Omental fat pad (tissue), 3 donors: ENCODE measurements at regions not wholly inside any gene's neighbourhood (a gene's known extent, or its start where the extent isn't known, plus 50 kb on each side); places are given as distances from the start of the nearest gene placed in this dataset.

Experiments used
- ATAC-seq: fragments of 150-250 bp; one replicate; pipeline ENCODE4 v1.9.1; 2016; ENCODE audit warnings: mild to moderate bottlenecking, moderate library complexity; ENCODE audit not compliant: low FRiP score
- DNase-seq: peaks from one replicate; pipeline ENCODE4 v3.0.0-alpha.2; 2019; ENCODE audit warnings: low spot score
- TF ChIP-seq, protein P1 (sequence below), 3 donors: fragments of 450-650 bp; IDR thresholded peaks; one replicate each; pipeline ENCODE4 v1.5.1; 2016 to 2017; ENCODE audit warnings: antibody characterized with exemption in 3 of 3, mild to moderate bottlenecking in 3 of 3, moderate library complexity in 2 of 3

DNA sequence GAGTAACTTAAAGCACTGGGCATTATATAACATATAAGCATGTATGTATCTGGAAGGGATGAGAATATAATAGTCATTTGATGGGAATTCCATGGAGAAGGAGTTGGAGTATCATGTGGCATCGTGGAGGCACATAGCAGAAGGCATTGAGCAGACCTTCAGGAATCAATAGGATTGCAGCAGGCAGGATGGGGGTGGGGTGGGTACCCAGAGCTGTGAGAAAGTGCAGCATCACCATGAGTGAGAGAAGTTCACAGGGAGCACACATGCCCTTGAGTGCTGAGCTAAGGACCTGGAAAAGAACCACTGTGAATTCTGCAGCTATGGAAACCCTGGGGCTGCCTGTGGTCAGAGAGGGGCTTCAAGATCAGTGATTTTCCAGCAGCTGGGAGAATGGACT lies 57.3 kb downstream of the MED10 start:
- ATAC-seq: no peak

DNA sequence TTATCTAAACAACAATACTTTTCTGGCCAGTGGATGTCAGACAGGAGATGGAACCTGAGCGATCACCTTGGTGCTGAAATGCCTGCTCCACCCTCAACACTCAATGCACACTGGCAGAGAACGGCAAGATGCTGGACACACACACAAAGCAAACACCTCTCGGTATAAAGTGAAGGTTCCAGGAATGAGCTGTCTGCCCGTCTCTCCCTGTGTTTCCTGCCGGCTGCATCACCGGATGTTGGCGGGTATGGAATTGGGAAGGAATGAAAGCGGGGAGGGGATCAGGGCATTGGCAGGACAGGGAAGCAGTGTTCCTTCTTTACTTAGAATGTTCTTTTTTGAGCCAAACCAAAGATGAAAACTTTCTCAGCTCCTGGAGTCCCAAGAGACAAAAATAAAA lies 59.2 kb downstream of the MED10 start:
- no peak for ATAC-seq
- TF ChIP-seq, protein P1, sequence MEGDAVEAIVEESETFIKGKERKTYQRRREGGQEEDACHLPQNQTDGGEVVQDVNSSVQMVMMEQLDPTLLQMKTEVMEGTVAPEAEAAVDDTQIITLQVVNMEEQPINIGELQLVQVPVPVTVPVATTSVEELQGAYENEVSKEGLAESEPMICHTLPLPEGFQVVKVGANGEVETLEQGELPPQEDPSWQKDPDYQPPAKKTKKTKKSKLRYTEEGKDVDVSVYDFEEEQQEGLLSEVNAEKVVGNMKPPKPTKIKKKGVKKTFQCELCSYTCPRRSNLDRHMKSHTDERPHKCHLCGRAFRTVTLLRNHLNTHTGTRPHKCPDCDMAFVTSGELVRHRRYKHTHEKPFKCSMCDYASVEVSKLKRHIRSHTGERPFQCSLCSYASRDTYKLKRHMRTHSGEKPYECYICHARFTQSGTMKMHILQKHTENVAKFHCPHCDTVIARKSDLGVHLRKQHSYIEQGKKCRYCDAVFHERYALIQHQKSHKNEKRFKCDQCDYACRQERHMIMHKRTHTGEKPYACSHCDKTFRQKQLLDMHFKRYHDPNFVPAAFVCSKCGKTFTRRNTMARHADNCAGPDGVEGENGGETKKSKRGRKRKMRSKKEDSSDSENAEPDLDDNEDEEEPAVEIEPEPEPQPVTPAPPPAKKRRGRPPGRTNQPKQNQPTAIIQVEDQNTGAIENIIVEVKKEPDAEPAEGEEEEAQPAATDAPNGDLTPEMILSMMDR (IDR thresholded peaks at IDR 0.05): no peak
- DNase-seq: no peak

More for the DNA sequence above, 57.3 kb downstream of the MED10 start:
- TF ChIP-seq, protein P1 (IDR thresholded peaks at IDR 0.05): no peak
- DNase-seq: no peak

DNA sequence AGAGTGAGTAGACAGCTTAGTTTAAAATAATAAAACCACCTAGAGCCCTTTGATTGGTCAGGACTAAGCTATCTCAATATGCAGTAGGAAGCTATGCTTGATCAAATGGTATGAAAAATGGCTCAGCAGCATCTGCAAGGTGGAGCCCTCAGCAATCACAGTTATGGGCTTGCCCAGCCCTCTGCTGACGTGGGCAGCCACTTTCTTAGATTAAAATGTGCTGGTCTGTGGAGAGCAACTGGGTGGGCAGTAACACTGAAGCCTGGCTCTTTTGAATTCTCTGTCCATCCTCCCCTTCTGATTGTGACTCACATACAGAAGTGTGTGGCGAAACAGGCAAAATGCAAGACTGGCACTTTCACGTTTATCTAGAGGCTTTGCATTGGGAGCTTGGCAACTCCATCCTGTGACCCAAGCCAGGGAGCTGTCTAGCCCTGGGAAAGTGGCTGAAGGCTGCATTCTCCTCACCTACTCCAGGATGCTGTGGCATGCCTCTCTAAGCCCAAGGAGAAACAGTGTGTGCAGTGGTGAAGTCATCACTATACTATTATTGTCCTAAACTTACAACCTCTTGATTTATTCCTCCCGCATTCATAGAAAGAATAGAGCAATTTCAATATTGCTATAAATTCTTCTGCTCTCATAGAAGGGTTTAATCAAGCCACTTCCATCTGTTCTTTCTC lies 61.1 kb downstream of the MED10 start:
- DNase-seq: no peak
- ATAC-seq: no peak
- TF ChIP-seq, protein P1 (IDR thresholded peaks at IDR 0.05): no peak

DNA sequence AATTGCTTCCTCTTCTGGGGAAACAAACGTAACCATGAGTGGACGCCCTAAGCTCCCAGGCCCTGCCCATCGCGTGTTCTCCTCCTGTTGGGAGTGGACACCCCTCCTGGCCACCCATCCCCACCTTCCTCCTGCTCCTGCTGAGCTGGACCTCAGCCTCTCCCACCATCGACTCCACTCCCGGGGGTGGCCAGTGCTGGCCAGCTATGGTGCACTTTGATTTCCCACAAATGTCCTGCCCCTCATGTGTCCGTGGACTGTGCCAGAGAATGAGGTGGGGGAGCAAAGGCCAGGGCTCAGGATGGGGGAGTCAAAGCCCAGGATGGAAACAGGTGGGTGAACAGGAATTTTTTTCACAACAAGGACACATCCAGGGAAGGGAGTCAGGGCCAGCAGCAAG lies 62.8 kb downstream of the MED10 start:
- TF ChIP-seq, protein P1 (IDR thresholded peaks at IDR 0.05): no peak
- DNase-seq (no peak), ATAC-seq (no peak)

DNA sequence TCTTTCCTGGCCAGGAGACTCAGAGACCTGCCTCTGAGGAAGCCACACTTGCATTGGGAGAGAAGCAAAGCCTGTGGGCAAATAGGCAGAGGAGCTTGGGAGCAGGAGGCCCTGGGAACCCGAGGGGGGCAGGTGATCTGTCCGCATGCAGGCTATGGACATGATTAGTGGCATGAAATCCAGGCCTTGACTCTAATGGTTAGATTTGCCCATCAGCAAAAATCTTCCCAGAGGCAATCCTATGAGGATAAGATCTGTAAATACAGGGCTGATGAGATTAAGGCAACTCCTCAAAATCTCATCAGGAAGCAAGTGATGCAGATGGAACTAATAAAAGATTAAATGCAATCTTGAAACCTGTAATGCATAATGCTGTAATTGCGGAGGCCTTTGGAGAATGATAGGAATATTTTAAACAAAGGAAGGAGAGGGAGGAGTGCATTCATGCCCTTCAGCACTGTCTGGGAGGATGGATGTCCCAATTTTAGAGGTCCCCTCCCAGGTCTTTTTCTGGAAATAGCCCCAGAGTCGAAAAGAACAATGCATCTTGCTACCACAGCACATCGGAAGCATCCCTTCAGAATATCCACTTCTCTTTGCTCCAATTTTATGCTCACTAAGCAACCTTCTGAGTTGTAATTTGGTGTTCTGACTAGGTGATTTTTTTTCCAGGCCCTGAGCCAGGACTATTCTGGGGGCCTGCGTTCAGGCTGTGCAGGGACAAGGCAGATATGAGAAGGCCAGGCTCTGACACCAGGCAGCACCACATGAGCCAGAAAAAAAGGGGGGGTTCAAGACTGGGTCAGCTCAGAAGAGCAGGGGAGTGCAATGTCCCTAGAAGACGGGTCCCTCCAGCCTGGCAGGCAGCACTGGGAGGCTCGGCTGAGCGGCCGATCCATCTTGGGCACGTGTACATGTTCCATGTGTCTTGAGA lies 66.5 kb downstream of the MED10 start:
- no peak for DNase-seq
- TF ChIP-seq, protein P1 (IDR thresholded peaks at IDR 0.05): no peak
- no peak for ATAC-seq

DNA sequence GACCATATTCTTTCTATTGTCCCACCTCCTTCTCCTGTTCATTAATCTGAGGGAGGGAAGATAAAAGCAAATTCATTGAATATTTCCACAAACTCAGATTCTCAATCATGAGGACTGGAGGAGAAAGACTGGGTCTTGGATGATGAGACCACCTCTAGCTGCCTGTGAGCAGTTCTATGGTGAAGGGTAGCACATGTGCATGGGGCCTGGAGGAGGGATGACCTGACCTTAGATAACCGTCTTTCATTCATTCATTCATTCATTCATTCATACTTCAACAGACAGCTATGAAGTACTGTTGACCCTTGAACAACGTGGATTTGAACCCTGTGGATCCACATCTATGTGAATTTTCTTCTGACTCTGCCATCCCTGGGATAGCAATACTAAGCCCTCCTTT lies 68.4 kb downstream of the MED10 start:
- TF ChIP-seq, protein P1 (IDR thresholded peaks at IDR 0.05): no peak
- ATAC-seq: no peak
- no peak for DNase-seq
